K562 (cell line): ENCODE measurements at regions not wholly inside any gene's neighbourhood (a gene's known extent, or its start where the extent isn't known, plus 50 kb on each side); places are given as distances from the start of the nearest gene placed in this dataset.

Experiments
- ATAC-seq: fragments of 200-7000 bp; cut with Tn5 transposase; 3 replicates; pipeline ENCODE4 v1.9.1; 2020; ENCODE audit warnings: moderate library complexity
- BruUV-seq: library from RNA; stranded (reverse); fragments of 400-500 nt; replicated peaks from 2 replicates; lab custom pipeline; 2021; lab: Mats Ljungman, UMichigan
- CTCF ChIA-PET: fragments of 300-600 bp; formaldehyde crosslinking; extraction: SDS; loops from one replicate; lab custom pipeline; 2021; ENCODE audit warnings: low intra/inter-chr PET ratio; lab: Yijun Ruan, JAX
- POLR2A ChIA-PET: fragments of 300-600, 350-650 bp; sonication (Branson Sonifier 250); formaldehyde crosslinking; extraction: SDS; loops from one replicate; lab custom pipeline; 2021; ENCODE audit warnings: antibody characterized with exemption, inconsistent platforms; lab: Yijun Ruan, JAX
- DNase-seq, 4 experiments: peaks; one replicate each; pipeline versions ENCODE4 v3.0.0 to v3.0.0-alpha.2; 2011 to 2018; ENCODE audit warnings: low spot score in 3 of 4, mixed read lengths in 3 of 4; ENCODE audit errors: extremely low read depth in 1 of 4
- FAIRE-seq: peaks from 2 replicates; lab custom pipeline; 2011; peaks lifted over from hg19 to GRCh38; lab: Jason Lieb, UNC
- H2AFZ ChIP-seq: 2 replicates; pipeline ENCODE4 v1.6.0; 2011; ENCODE audit warnings: low read depth, low read length, control low read depth, inconsistent platforms
- H3K27ac ChIP-seq: fragments of 200-600 bp; 3 replicates; pipeline ENCODE4 v1.8.0; 2011; ENCODE audit warnings: low read depth, mild to moderate bottlenecking, control low read depth, inconsistent platforms, low read length, moderate library complexity, mixed read lengths; ENCODE audit errors: extremely low read depth
- H3K27me3 ChIP-seq, 2 experiments: fragments of 300-600 bp in 1 of 2; 2 replicates in 1 of 2; 3 replicates in 1 of 2; pipeline versions ENCODE4 v1.6.0 to v1.8.0; 2011; ENCODE audit warnings: inconsistent platforms in 2 of 2, low read length in 2 of 2, mild to moderate bottlenecking in 1 of 2, mixed read lengths in 1 of 2, moderate library complexity in 1 of 2; ENCODE audit not compliant: control insufficient read depth in 2 of 2, insufficient read depth in 2 of 2
- H3K36me3 ChIP-seq: fragments of 300-600 bp; 3 replicates; pipeline ENCODE4 v1.8.0; 2011; ENCODE audit warnings: mild to moderate bottlenecking, low read length, inconsistent platforms; ENCODE audit not compliant: control insufficient read depth, insufficient read depth
- H3K4me1 ChIP-seq, 2 experiments: fragments of 200-600 bp in 1 of 2; replicated peaks in 1 of 2; 2 replicates in 1 of 2; 3 replicates in 1 of 2; pipeline versions ENCODE4 v1.5.1 to v1.8.0; 2011; ENCODE audit warnings: inconsistent platforms in 2 of 2, low read length in 2 of 2, mild to moderate bottlenecking in 1 of 2, mixed read lengths in 1 of 2, moderate library complexity in 1 of 2; ENCODE audit not compliant: control insufficient read depth in 2 of 2, insufficient read depth in 2 of 2
- H3K4me2 ChIP-seq: 2 replicates; pipeline ENCODE4 v1.6.1; 2011; ENCODE audit warnings: low read length, control low read depth, inconsistent platforms, mixed read lengths; ENCODE audit not compliant: insufficient read depth
- H3K4me3 ChIP-seq: fragments of 200-600 bp; sonication (generic), shearing (Covaris generic); 2 replicates; pipeline ENCODE4 v1.5.1; 2016; ENCODE audit warnings: control low read depth, inconsistent platforms
- H3K79me2 ChIP-seq: fragments of 200-600 bp; 3 replicates; pipeline ENCODE4 v1.8.0; 2011; ENCODE audit warnings: low read length, inconsistent platforms; ENCODE audit not compliant: control insufficient read depth, insufficient read depth
- H3K9ac ChIP-seq, 2 experiments: 2 replicates each; pipeline versions ENCODE4 v1.6.0 to v1.6.1; 2011; ENCODE audit warnings: low read depth in 2 of 2, low read length in 2 of 2, control low read depth in 1 of 2, inconsistent platforms in 1 of 2, mild to moderate bottlenecking in 1 of 2, mixed read lengths in 1 of 2; ENCODE audit not compliant: insufficient read depth in 1 of 2
- H3K9me1 ChIP-seq: one replicate; pipeline ENCODE4 v1.6.0; 2011; ENCODE audit warnings: inconsistent platforms, mild to moderate bottlenecking, low read length, moderate library complexity; ENCODE audit not compliant: control insufficient read depth, insufficient read depth
- H3K9me3 ChIP-seq: replicated peaks from 2 replicates; pipeline ENCODE4 v1.5.1; 2011; ENCODE audit warnings: low read depth, low read length, inconsistent platforms; ENCODE audit not compliant: control insufficient read depth, insufficient read depth
- H4K20me1 ChIP-seq: replicated peaks from 2 replicates; pipeline ENCODE4 v1.6.1; 2011; ENCODE audit warnings: low read length, inconsistent platforms, mixed read lengths; ENCODE audit not compliant: control insufficient read depth, insufficient read depth
- BDP1 ChIP-seq: IDR thresholded peaks from 3 replicates; pipeline ENCODE4 v1.6.1; 2011; ENCODE audit not compliant: insufficient read length, insufficient read depth
- CTCFL ChIP-seq: IDR thresholded peaks from 2 replicates; pipeline ENCODE4 v1.6.1; 2011; ENCODE audit warnings: borderline replicate concordance, low read depth, mild to moderate bottlenecking, moderate library complexity, low read length; ENCODE audit not compliant: insufficient read depth, poor library complexity, severe bottlenecking
- ETV1 ChIP-seq: fragments of 450-650 bp; conservative IDR thresholded peaks from 2 replicates; pipeline ENCODE4 v1.6.1; 2016; ENCODE audit warnings: missing genetic modification characterization, control low read depth, low read depth, missing compliant biosample characterization
- EZH2 ChIP-seq: IDR thresholded peaks from 2 replicates; pipeline ENCODE4 v1.6.1; 2012; ENCODE audit warnings: low read depth, mild to moderate bottlenecking, inconsistent platforms, low read length, borderline replicate concordance
- NFXL1 ChIP-seq: fragments of 450-650 bp; formaldehyde crosslinking; IDR thresholded peaks from 2 replicates; pipeline ENCODE4 v1.4.0; 2021; ENCODE audit warnings: mild to moderate bottlenecking
- NR2F6 ChIP-seq: fragments of 450-650 bp; formaldehyde crosslinking; IDR thresholded peaks from 2 replicates; pipeline ENCODE4 v1.4.0; 2020; ENCODE audit warnings: mild to moderate bottlenecking
- PTBP1 ChIP-seq: fragments of 200-400 bp; formaldehyde crosslinking; IDR thresholded peaks from 2 replicates; pipeline ENCODE4 v1.6.1; 2017; ENCODE audit warnings: low read depth, low read length
- RBM14 ChIP-seq: fragments of 200-400 bp; formaldehyde crosslinking; IDR thresholded peaks from 2 replicates; pipeline ENCODE4 v1.6.1; 2018; ENCODE audit warnings: low read depth, mild to moderate bottlenecking, low read length, moderate library complexity, borderline replicate concordance; ENCODE audit not compliant: insufficient read depth
- SREBF1 ChIP-seq: fragments of 150-350 bp; IDR thresholded peaks from 2 replicates; pipeline ENCODE4 v1.6.1; 2014; ENCODE audit warnings: antibody characterized with exemption, low read depth, low read length, borderline replicate concordance
- SRF ChIP-seq, 2 experiments: fragments of 250-450, 450-650 bp in 1 of 2; sonication (Bioruptor Pico) in 1 of 2; sonication (generic) in 1 of 2; formaldehyde crosslinking; IDR thresholded peaks; 2 replicates each; pipeline versions ENCODE4 v1.5.0 to v1.5.1; 2020 to 2022; ENCODE audit warnings: mild to moderate bottlenecking in 1 of 2, missing genetic modification reagents in 1 of 2
- SRSF9 ChIP-seq: fragments of 200-400 bp; formaldehyde crosslinking; IDR thresholded peaks from 2 replicates; pipeline ENCODE4 v1.6.1; 2017; ENCODE audit warnings: low read depth, low read length, borderline replicate concordance
- TFAM ChIP-seq: fragments of 250-450 bp; sonication (Bioruptor Pico); conservative IDR thresholded peaks from 2 replicates; pipeline ENCODE4 v1.5.0; 2021; ENCODE audit warnings: mild to moderate bottlenecking, moderate library complexity
- ZBTB26 ChIP-seq: fragments of 450-650 bp; formaldehyde crosslinking; IDR thresholded peaks from 2 replicates; pipeline ENCODE4 v1.4.0; 2022; ENCODE audit warnings: missing genetic modification characterization
- ZNF23 ChIP-seq: fragments of 250-450 bp; sonication (Bioruptor Pico); IDR thresholded peaks from 2 replicates; pipeline ENCODE4 v1.4.0; 2020; ENCODE audit warnings: mild to moderate bottlenecking
- ZNF609 ChIP-seq: sonication (generic); formaldehyde crosslinking; IDR thresholded peaks from 2 replicates; pipeline ENCODE4 v1.8.1; 2023; ENCODE audit warnings: missing genetic modification reagents, mild to moderate bottlenecking, borderline replicate concordance
- ZSCAN32 ChIP-seq: fragments of 450-650 bp; formaldehyde crosslinking; IDR thresholded peaks from 2 replicates; pipeline ENCODE4 v1.4.0; 2020; ENCODE audit warnings: mild to moderate bottlenecking, moderate library complexity
- WGBS: fragments of 100-300 bp; shearing (Covaris generic); methylation state at CpG from one replicate; pipeline ENCODE4 v1.1.6; 2016; ENCODE audit warnings: low coverage, mixed read lengths; ENCODE audit not compliant: insufficient coverage; ENCODE audit errors: missing lambda C conversion rate; 5-methylcytosine and 5-hydroxymethylcytosine counted together
- in situ Hi-C: fragments of 300-500 bp; cut with MboI; formaldehyde crosslinking; loops from 4 replicates; pipeline ENCODE4 v1.15.0; 2018; ENCODE audit warnings: inconsistent platforms, mixed read lengths
- intact Hi-C: fragments of 100-400 bp; cut with micrococcal nuclease; formaldehyde crosslinking; loops from 2 replicates; pipeline ENCODE4 v1.14.2; 2022

GRCh38 chr5:73256862-73257261 is 83.9 kb downstream of the TMEM174 start:
- WGBS, result 0% methylated on average over 1 of the region's 1 CpG
- in situ Hi-C loops, result no loop called here
- no peak overlapping the region for H3K4me2 ChIP-seq
- H3K9me3 ChIP-seq, result no peaks in the 10 kb centered on the region
- H3K27me3 ChIP-seq, result peaks cover 4% of the 10 kb centered on the region in 2 experiments; a peak in 4 of 5 replicates
- H4K20me1 ChIP-seq, result no peaks in the 10 kb centered on the region; the same call in 1 of the 2 replicates
- H3K9ac ChIP-seq, result no peak overlapping the region
- no peaks in the 10 kb centered on the region for H3K4me1 ChIP-seq
- no TSS peak for BruUV-seq
- H3K36me3 ChIP-seq, result no peaks in the 10 kb centered on the region
- H3K4me3 ChIP-seq, result no peak overlapping the region
- no peaks in the 10 kb centered on the region for H3K9me1 ChIP-seq
- H3K79me2 ChIP-seq, result no peaks in the 10 kb centered on the region
- CTCF ChIA-PET, result no interaction called here
- DNase-seq (no peak), ATAC-seq (no peak), FAIRE-seq (no peak)
- intact Hi-C loops, result no loop called here
- POLR2A ChIA-PET, result no interaction called here
- no peak overlapping the region for H2AFZ ChIP-seq
- no peak overlapping the region for H3K27ac ChIP-seq
- TF ChIP-seq BDP1 (no peak), ETV1 (no peak), SREBF1 (no peak), CTCFL (no peak), SRF (CRISPR knock-in tag; IDR thresholded peaks at IDR 0.05) (no peak), SRSF9 (no peak), ZSCAN32 (CRISPR knock-in tag) (no peak), ZNF23 (CRISPR knock-in tag) (no peak), TFAM (CRISPR knock-in tag) (no peak), EZH2 (no peak), ZNF609 (CRISPR knock-in tag) (no peak), ZBTB26 (no peak), NR2F6 (CRISPR knock-in tag) (no peak), RBM14 (no peak), PTBP1 (no peak), NFXL1 (CRISPR knock-in tag) (no peak)
